BLaER1 treated with 17β-estradiol and CSF1 and Interleukin-3, amounts not matched to agents 10 nM and 100 nM (cell line): ENCODE measurements at regions not wholly inside any gene's neighbourhood (a gene's known extent, or its start where the extent isn't known, plus 50 kb on each side); places are given as distances from the start of the nearest gene placed in this dataset.

Experiments
- H3K27ac ChIP-seq, 11 experiments: shearing (Covaris generic); formaldehyde crosslinking; 2 replicates each; pipeline ENCODE4 v1.8.1; 2022
- H3K27me3 ChIP-seq, 11 experiments: shearing (Covaris generic); formaldehyde crosslinking; 2 replicates each; pipeline ENCODE4 v1.8.1; 2022
- H3K36me3 ChIP-seq, 11 experiments: shearing (Covaris generic); formaldehyde crosslinking; 2 replicates each; pipeline ENCODE4 v1.8.1; 2022
- H3K4me1 ChIP-seq, 10 experiments: shearing (Covaris generic); formaldehyde crosslinking; 2 replicates each; pipeline ENCODE4 v1.8.1; 2022
- H3K4me2 ChIP-seq, 11 experiments: shearing (Covaris generic); formaldehyde crosslinking; 2 replicates each; pipeline ENCODE4 v1.8.1; 2022
- H3K4me3 ChIP-seq, 10 experiments: shearing (Covaris generic); formaldehyde crosslinking; 2 replicates each; pipeline ENCODE4 v1.8.1; 2022
- H3K9ac ChIP-seq, 11 experiments: shearing (Covaris generic); formaldehyde crosslinking; 2 replicates each; pipeline ENCODE4 v1.8.1; 2022
- H3K9me3 ChIP-seq, 11 experiments: shearing (Covaris generic); formaldehyde crosslinking; replicated peaks in 1 of 11; 2 replicates each; pipeline ENCODE4 v1.8.1; 2022
- H4K20me1 ChIP-seq, 11 experiments: shearing (Covaris generic); formaldehyde crosslinking; 2 replicates each; pipeline ENCODE4 v1.8.1; 2022
- Cebpa-rat ChIP-seq, 11 experiments: shearing (Covaris generic); IDR thresholded peaks; 2 replicates each; pipeline ENCODE4 v1.8.1; 2022

GRCh38 chr5:99000876-99001275 is 72.1 kb upstream of the CHD1 start:
- no peaks in the 10 kb centered on the region for H3K4me1 ChIP-seq
- H3K9me3 ChIP-seq: 0 out of 22 replicates have a peak, but pooled peaks cover 0 to 4% (median 0%) of the 10 kb centered on the region in 11 experiments
- H3K27me3 ChIP-seq: no peaks in the 10 kb centered on the region
- no peak overlapping the region for H3K9ac ChIP-seq
- no peaks in the 10 kb centered on the region for H4K20me1 ChIP-seq
- no peak overlapping the region for H3K4me2 ChIP-seq
- no peak overlapping the region for H3K27ac ChIP-seq
- H3K4me3 ChIP-seq: no peak overlapping the region
- H3K36me3 ChIP-seq: no peaks in the 10 kb centered on the region
- TF ChIP-seq Cebpa-rat (IDR thresholded peaks at IDR 0.05): no peak

- Histone ChIP-seq H3K27ac (no peak overlapping the region), H3K36me3 (no peaks in the 10 kb centered on the region), H3K9ac (no peak overlapping the region), H3K27me3 (no peaks in the 10 kb centered on the region), H3K9me3 (0 out of 22 replicates have a peak, but pooled peaks cover 0 to 4% (median 0%) of the 10 kb centered on the region in 11 experiments), H3K4me3 (no peak overlapping the region), H3K4me1 (no peaks in the 10 kb centered on the region), H4K20me1 (no peaks in the 10 kb centered on the region), H3K4me2 (no peak overlapping the region)
- TF ChIP-seq Cebpa-rat (IDR thresholded peaks at IDR 0.05): no peak
These were observed 71.4 kb upstream of the CHD1 start for GRCh38 chr5:99000221-99000620.

DNA sequence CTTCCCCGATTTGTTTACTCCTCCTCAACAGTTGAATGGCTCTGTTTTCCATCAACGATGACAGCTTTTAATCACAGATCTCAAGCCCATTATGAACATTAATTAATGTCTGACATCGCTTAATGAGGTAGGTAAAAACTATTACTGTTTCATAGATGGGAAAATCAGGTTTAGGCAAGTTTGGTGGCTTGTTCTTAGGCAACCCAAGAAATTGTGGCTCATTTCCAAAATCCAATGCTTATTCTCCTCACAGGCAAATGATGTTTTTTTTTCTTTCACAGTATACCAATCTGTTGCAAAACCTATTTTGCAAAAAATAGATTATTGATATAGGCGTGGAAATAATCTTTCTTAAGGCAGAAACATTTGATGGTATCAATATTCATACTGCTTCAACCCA is 70.8 kb upstream of the CHD1 start:
- Histone ChIP-seq H3K9ac (no peak overlapping the region), H3K9me3 (0 out of 22 replicates have a peak, but pooled peaks cover 0 to 4% (median 0%) of the 10 kb centered on the region in 11 experiments), H3K27ac (no peak overlapping the region), H3K4me2 (no peak overlapping the region), H3K4me1 (no peaks in the 10 kb centered on the region), H3K4me3 (no peak overlapping the region), H3K27me3 (no peaks in the 10 kb centered on the region), H3K36me3 (no peaks in the 10 kb centered on the region), H4K20me1 (no peaks in the 10 kb centered on the region)
- no peak for TF ChIP-seq Cebpa-rat (IDR thresholded peaks at IDR 0.05)

- no peak for TF ChIP-seq Cebpa-rat (IDR thresholded peaks at IDR 0.05)
- Histone ChIP-seq H3K9ac (no peak overlapping the region), H3K4me2 (no peak overlapping the region), H3K4me1 (no peaks in the 10 kb centered on the region), H3K27me3 (no peaks in the 10 kb centered on the region), H4K20me1 (no peaks in the 10 kb centered on the region), H3K9me3 (0 out of 22 replicates have a peak, but pooled peaks cover 0 to under 1% (median 0%) of the 10 kb centered on the region in 11 experiments), H3K4me3 (no peak overlapping the region), H3K36me3 (no peaks in the 10 kb centered on the region), H3K27ac (no peak overlapping the region)
These were observed 68.2 kb upstream of the CHD1 start for GRCh38 chr5:98997000-98997399.

DNA sequence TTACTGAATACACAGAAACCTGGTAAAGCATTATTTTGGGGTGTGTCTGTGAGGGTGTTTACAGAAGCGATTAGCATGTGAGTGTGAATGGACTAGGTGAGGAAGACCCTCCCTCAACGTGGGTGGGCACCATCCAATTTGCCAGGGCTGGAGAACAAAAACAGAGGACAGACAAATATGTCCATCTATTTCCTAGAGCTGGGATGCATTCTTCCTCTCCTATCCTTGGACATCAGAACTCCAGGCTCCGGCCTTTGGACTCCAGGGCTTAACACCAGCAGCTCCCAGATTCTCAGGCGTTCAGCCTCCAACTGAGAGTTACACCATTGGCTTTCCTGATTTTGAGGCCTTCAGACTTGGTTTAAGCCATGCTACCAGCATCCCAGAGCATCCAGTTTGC is 65.8 kb upstream of the CHD1 start:
- Histone ChIP-seq H3K4me1 (peaks cover 0 to 8% (median 5%) of the 10 kb centered on the region in 10 experiments; a peak in 15 of 20 replicates), H3K27ac (no peak overlapping the region), H3K4me2 (no peak overlapping the region), H3K36me3 (no peaks in the 10 kb centered on the region), H4K20me1 (no peaks in the 10 kb centered on the region), H3K27me3 (no peaks in the 10 kb centered on the region), H3K9me3 (no peaks in the 10 kb centered on the region), H3K4me3 (no peak overlapping the region), H3K9ac (no peak overlapping the region)
- TF ChIP-seq Cebpa-rat (IDR thresholded peaks at IDR 0.05): no peak

DNA sequence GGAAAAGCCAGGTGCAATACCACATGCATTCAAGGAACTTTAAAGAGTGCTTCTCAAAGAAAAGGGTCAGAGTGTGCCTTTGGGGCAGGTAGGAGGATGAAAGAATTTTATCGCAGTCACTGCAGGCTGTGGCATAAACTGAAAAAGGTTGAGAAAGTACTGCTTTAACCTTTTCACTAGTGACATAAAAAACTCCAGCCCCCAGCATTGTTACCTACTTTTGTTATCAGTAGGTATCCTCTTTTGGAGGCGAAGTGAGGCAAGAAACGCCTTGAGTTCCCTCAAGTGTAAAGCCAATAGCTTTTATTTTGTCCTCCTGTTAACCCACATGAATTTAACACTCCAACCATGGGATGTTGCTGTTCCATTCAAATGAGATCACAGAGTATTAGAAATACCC is 64.7 kb upstream of the CHD1 start:
- Histone ChIP-seq H3K36me3 (no peaks in the 10 kb centered on the region), H3K9ac (no peak overlapping the region), H3K9me3 (no peaks in the 10 kb centered on the region), H3K4me3 (no peak overlapping the region), H3K4me2 (no peak overlapping the region), H3K27ac (no peak overlapping the region), H3K27me3 (no peaks in the 10 kb centered on the region), H3K4me1 (peaks cover 5 to 14% (median 12%) of the 10 kb centered on the region in 10 experiments; a peak in 18 of 20 replicates), H4K20me1 (no peaks in the 10 kb centered on the region)
- no peak for TF ChIP-seq Cebpa-rat (IDR thresholded peaks at IDR 0.05)

DNA sequence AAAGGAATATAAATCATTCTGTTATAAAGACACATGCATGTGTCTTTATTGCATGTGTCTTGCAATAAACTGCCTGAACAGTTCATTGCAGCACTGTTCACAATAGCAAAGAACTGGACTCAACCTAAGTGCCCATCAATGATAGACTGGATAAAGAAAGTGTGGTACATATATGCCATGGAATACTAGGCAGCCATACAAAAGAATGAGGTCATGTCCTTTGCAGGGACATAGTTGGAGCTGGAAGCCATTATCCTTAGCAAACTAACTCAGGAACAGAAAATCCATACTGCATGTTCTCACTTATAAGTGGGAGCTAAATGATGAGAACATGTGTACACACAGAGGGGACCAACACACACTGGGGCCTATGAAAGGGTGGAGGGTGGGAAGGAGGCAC is 63.7 kb upstream of the CHD1 start:
- Histone ChIP-seq H3K4me3 (no peak overlapping the region), H3K4me2 (no peak overlapping the region), H4K20me1 (no peaks in the 10 kb centered on the region), H3K27me3 (no peaks in the 10 kb centered on the region), H3K9me3 (no peaks in the 10 kb centered on the region), H3K9ac (no peak overlapping the region), H3K36me3 (no peaks in the 10 kb centered on the region), H3K4me1 (peaks cover 5 to 14% (median 12%) of the 10 kb centered on the region in 10 experiments; a peak in 18 of 20 replicates), H3K27ac (no peak overlapping the region)
- no peak for TF ChIP-seq Cebpa-rat (IDR thresholded peaks at IDR 0.05)

DNA sequence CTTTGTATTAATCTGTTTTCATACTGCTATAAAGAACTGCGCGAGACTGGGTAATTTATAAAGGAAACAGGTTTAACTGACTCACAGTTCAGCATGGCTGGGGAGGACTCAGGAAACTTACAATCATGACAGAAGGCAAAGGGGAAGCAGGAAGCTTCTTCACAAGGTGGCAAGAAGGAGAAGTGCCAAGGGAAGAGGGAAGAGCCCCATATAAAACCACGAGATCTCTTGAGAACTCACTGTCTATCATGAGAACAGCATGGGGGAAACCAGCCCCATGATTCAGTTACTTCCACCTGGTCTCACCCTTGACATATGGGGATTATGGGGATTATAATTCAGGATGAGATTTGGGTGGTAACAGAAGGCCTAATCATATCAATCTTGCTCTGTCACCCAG is 60.9 kb upstream of the CHD1 start:
- Histone ChIP-seq H3K36me3 (no peaks in the 10 kb centered on the region), H3K9ac (no peak overlapping the region), H3K4me3 (no peak overlapping the region), H3K27me3 (no peaks in the 10 kb centered on the region), H3K9me3 (no peaks in the 10 kb centered on the region), H3K27ac (peak overlapping the region in 7 of 11 experiments; percentile 17 to 60 (median 46); a peak in 12 of 22 replicates), H4K20me1 (no peaks in the 10 kb centered on the region), H3K4me2 (peak overlapping the region in 9 of 11 experiments; percentile 10 to 59 (median 36); a peak in 13 of 22 replicates), H3K4me1 (peaks cover 5 to 14% (median 12%) of the 10 kb centered on the region in 10 experiments; a peak in 18 of 20 replicates)
- TF ChIP-seq Cebpa-rat (IDR thresholded peaks at IDR 0.05): no peak

- no peak overlapping the region for H3K4me3 ChIP-seq
- H4K20me1 ChIP-seq: no peaks in the 10 kb centered on the region
- no peak overlapping the region for H3K4me2 ChIP-seq
- no peak for TF ChIP-seq Cebpa-rat (IDR thresholded peaks at IDR 0.05)
- no peak overlapping the region for H3K9ac ChIP-seq
- no peak overlapping the region for H3K27ac ChIP-seq
- peaks cover 5 to 14% (median 12%) of the 10 kb centered on the region in 10 experiments; a peak in 18 of 20 replicates for H3K4me1 ChIP-seq
- no peaks in the 10 kb centered on the region for H3K9me3 ChIP-seq
- H3K27me3 ChIP-seq: no peaks in the 10 kb centered on the region
- H3K36me3 ChIP-seq: no peaks in the 10 kb centered on the region
These were observed 57.8 kb upstream of the CHD1 start for GRCh38 chr5:98986587-98986986.

- Histone ChIP-seq H3K9me3 (no peaks in the 10 kb centered on the region), H3K36me3 (no peaks in the 10 kb centered on the region), H3K4me2 (no peak overlapping the region), H3K27ac (no peak overlapping the region), H3K4me1 (peaks cover 0 to 3% (median 0%) of the 10 kb centered on the region in 10 experiments; a peak in 1 of 20 replicates), H3K9ac (no peak overlapping the region), H3K27me3 (no peaks in the 10 kb centered on the region), H3K4me3 (no peak overlapping the region), H4K20me1 (no peaks in the 10 kb centered on the region)
- no peak for TF ChIP-seq Cebpa-rat (IDR thresholded peaks at IDR 0.05)
These were observed 54.1 kb upstream of the CHD1 start for GRCh38 chr5:98982880-98983279.
